Thoracic aorta (tissue), 2 donors: ENCODE measurements at regions not wholly inside any gene's neighbourhood (a gene's known extent, or its start where the extent isn't known, plus 50 kb on each side); places are given as distances from the start of the nearest gene placed in this dataset.

Experiments
- ATAC-seq: fragments of 150-250 bp; one replicate; pipeline ENCODE4 v1.8.0; 2017; ENCODE audit warnings: low read depth; ENCODE audit not compliant: insufficient number of reproducible peaks, low FRiP score
- DNase-seq: peaks from one replicate; pipeline ENCODE4 v3.0.0-alpha.2; 2020; ENCODE audit warnings: low spot score
- H3K27ac ChIP-seq, 2 donors: fragments of 200-600 bp; sonication (generic); 1 replicate in 1 of 2; 2 replicates in 1 of 2; pipeline ENCODE4 v1.5.1; 2016; ENCODE audit warnings: mild to moderate bottlenecking in 2 of 2, moderate library complexity in 2 of 2
- H3K27me3 ChIP-seq: fragments of 200-600 bp; sonication (generic); replicated peaks from 2 replicates; pipeline ENCODE4 v1.6.0; 2016; ENCODE audit warnings: mild to moderate bottlenecking; ENCODE audit not compliant: insufficient read depth
- H3K36me3 ChIP-seq: fragments of 200-600 bp; sonication (generic); one replicate; pipeline ENCODE4 v1.5.1; 2016
- H3K4me1 ChIP-seq, 2 donors: fragments of 200-600 bp; sonication (generic); 1 replicate in 1 of 2; 2 replicates in 1 of 2; pipeline versions ENCODE4 v1.5.1 to v1.6.0; 2016; ENCODE audit warnings: low read depth in 2 of 2, mild to moderate bottlenecking in 1 of 2; ENCODE audit not compliant: control insufficient read depth in 1 of 2
- H3K4me3 ChIP-seq: fragments of 200-600 bp; sonication (generic); 2 replicates; pipeline ENCODE4 v1.5.1; 2016; ENCODE audit warnings: mild to moderate bottlenecking
- H3K9me3 ChIP-seq: fragments of 200-600 bp; sonication (generic); 2 replicates; pipeline ENCODE4 v1.5.1; 2016
- CTCF ChIP-seq: fragments of 200-600 bp; sonication (generic); IDR thresholded peaks from one replicate; pipeline ENCODE4 v1.5.1; 2019; ENCODE audit warnings: antibody characterized with exemption

- no peaks in the 10 kb centered on the region for H3K36me3 ChIP-seq
- no peaks in the 10 kb centered on the region for H3K9me3 ChIP-seq
- H3K27me3 ChIP-seq: no peaks in the 10 kb centered on the region
- ATAC-seq (no peak), DNase-seq (no peak)
- H3K4me1 ChIP-seq: peaks cover 15 to 84% of the 10 kb centered on the region in 2 donors
- H3K4me3 ChIP-seq: no peak overlapping the region
- no peak for TF ChIP-seq CTCF
- H3K27ac ChIP-seq: no peak overlapping the region
Observed at GRCh38 chr3:72341380-72341770, 506.9 kb downstream of the SHQ1 start.

- Histone ChIP-seq H3K27ac (no peak overlapping the region), H3K4me1 (peaks cover 13 to 78% of the 10 kb centered on the region in 2 donors), H3K36me3 (no peaks in the 10 kb centered on the region), H3K27me3 (no peaks in the 10 kb centered on the region), H3K4me3 (no peak overlapping the region), H3K9me3 (no peaks in the 10 kb centered on the region)
- no peak for TF ChIP-seq CTCF
- ATAC-seq (no peak), DNase-seq (no peak)
Observed at GRCh38 chr3:72340476-72341379, 507.5 kb downstream of the SHQ1 start.

GRCh38 chr3:72340056-72340455 is 508.2 kb downstream of the SHQ1 start:
- DNase-seq: no peak
- no peaks in the 10 kb centered on the region for H3K36me3 ChIP-seq
- peaks cover 13 to 71% of the 10 kb centered on the region in 2 donors for H3K4me1 ChIP-seq
- TF ChIP-seq CTCF: no peak
- no peak overlapping the region for H3K27ac ChIP-seq
- no peak for ATAC-seq
- no peaks in the 10 kb centered on the region for H3K27me3 ChIP-seq
- H3K9me3 ChIP-seq: no peaks in the 10 kb centered on the region
- H3K4me3 ChIP-seq: no peak overlapping the region

GRCh38 chr3:72339670-72340030 is 508.6 kb downstream of the SHQ1 start:
- no peaks in the 10 kb centered on the region for H3K36me3 ChIP-seq
- no peak for TF ChIP-seq CTCF
- H3K27me3 ChIP-seq: no peaks in the 10 kb centered on the region
- H3K4me3 ChIP-seq: no peak overlapping the region
- ATAC-seq (no peak), DNase-seq (no peak)
- no peaks in the 10 kb centered on the region for H3K9me3 ChIP-seq
- peaks cover 13 to 67% of the 10 kb centered on the region in 2 donors for H3K4me1 ChIP-seq
- H3K27ac ChIP-seq: no peak overlapping the region

- no peaks in the 10 kb centered on the region for H3K36me3 ChIP-seq
- no peak for TF ChIP-seq CTCF
- H3K27ac ChIP-seq: no peak overlapping the region
- H3K27me3 ChIP-seq: no peaks in the 10 kb centered on the region
- peaks cover 13 to 65% of the 10 kb centered on the region in 2 donors for H3K4me1 ChIP-seq
- DNase-seq: peak; percentile 77
- peak; percentile 70 for ATAC-seq
- H3K4me3 ChIP-seq: no peak overlapping the region
- H3K9me3 ChIP-seq: no peaks in the 10 kb centered on the region
Observed at GRCh38 chr3:72338942-72339669, 509.1 kb downstream of the SHQ1 start.
